PC-9 (cell line): ENCODE measurements at regions not wholly inside any gene's neighbourhood (a gene's known extent, or its start where the extent isn't known, plus 50 kb on each side); places are given as distances from the start of the nearest gene placed in this dataset.

ENCODE experiments used
- CTCF ChIP-seq: fragments of 200-600 bp; sonication (generic); conservative IDR thresholded peaks from 2 replicates; pipeline ENCODE4 v1.6.1; 2017; ENCODE audit warnings: mixed run types, antibody characterized with exemption, mild to moderate bottlenecking, moderate library complexity
- EZH2 ChIP-seq: fragments of 200-600 bp; sonication (generic); IDR thresholded peaks from 2 replicates; pipeline ENCODE4 v1.8.0; 2017; ENCODE audit warnings: antibody characterized with exemption, low read depth

- TF ChIP-seq CTCF (no peak), EZH2 (no peak)
Measured at GRCh38 chr2:163970058-163970813, 234.4 kb upstream of the FIGN start.
